HCT116 (cell line): ENCODE measurements at regions not wholly inside any gene's neighbourhood (a gene's known extent, or its start where the extent isn't known, plus 50 kb on each side); places are given as distances from the start of the nearest gene placed in this dataset.

ENCODE experiments used
- ATAC-seq: fragments of 200-7000 bp; cut with Tn5 transposase; 2 replicates; pipeline ENCODE4 v1.9.1; 2020; ENCODE audit warnings: mild to moderate bottlenecking, moderate library complexity
- BruUV-seq: library from RNA; stranded (reverse); fragments of 400-500 nt; replicated peaks from 2 replicates; lab custom pipeline; 2021; lab: Mats Ljungman, UMichigan
- CTCF ChIA-PET: fragments of 300-600 bp; sonication (Branson Sonifier 250); formaldehyde crosslinking; loops from one replicate; lab custom pipeline; 2021; ENCODE audit warnings: antibody characterized with exemption; lab: Charles Lee
- POLR2A ChIA-PET: fragments of 300-600, 350-600 bp; sonication (Branson Sonifier 250); formaldehyde crosslinking; loops from one replicate; lab custom pipeline; 2021; ENCODE audit warnings: antibody characterized with exemption; lab: Charles Lee
- RAD21 ChIA-PET, 2 experiments: fragments of 300-600 bp; sonication (Branson Sonifier 250); formaldehyde crosslinking; loops; one replicate each; lab custom pipeline; 2023; ENCODE audit warnings: low total read pairs in 2 of 2; ENCODE audit not compliant: uncharacterized antibody in 2 of 2, unreplicated experiment in 2 of 2, low non-redundant PET in 1 of 2; lab: Charles Lee
- DNase-seq: peaks from one replicate; pipeline ENCODE4 v3.0.0-alpha.2; 2010; ENCODE audit warnings: low read depth, low spot score
- H2AFZ ChIP-seq: fragments of 200-600 bp; shearing (Covaris generic), sonication (generic); 2 replicates; pipeline ENCODE4 v1.6.1; 2017; ENCODE audit warnings: low read depth, mixed run types, mixed read lengths, antibody characterized with exemption, low read length; ENCODE audit not compliant: poor library complexity, severe bottlenecking
- H3K27ac ChIP-seq: 2 replicates; pipeline ENCODE4 v1.5.1; 2012; ENCODE audit warnings: low read depth, low read length
- H3K27me3 ChIP-seq: fragments of 200-600 bp; sonication (generic); 2 replicates; pipeline ENCODE4 v1.6.1; 2016; ENCODE audit warnings: mixed run types, low read length, mixed read lengths; ENCODE audit not compliant: insufficient read depth
- H3K36me3 ChIP-seq, 2 experiments: fragments of 200-500 bp in 1 of 2; fragments of 200-600 bp in 1 of 2; sonication (Bioruptor generic) in 1 of 2; sonication (generic) in 1 of 2; 2 replicates each; pipeline versions ENCODE4 v1.5.1 to v1.6.1; 2014 to 2016; ENCODE audit warnings: low read length in 2 of 2, inconsistent platforms in 1 of 2, mixed read lengths in 1 of 2, mixed run types in 1 of 2; ENCODE audit not compliant: insufficient read depth in 2 of 2, control insufficient read depth in 1 of 2
- H3K4me1 ChIP-seq, 2 experiments: fragments of 200-600 bp in 1 of 2; sonication (generic) in 1 of 2; 2 replicates each; pipeline versions ENCODE4 v1.5.1 to v1.6.1; 2012 to 2017; ENCODE audit warnings: low read length in 2 of 2, inconsistent platforms in 1 of 2, mild to moderate bottlenecking in 1 of 2, mixed read lengths in 1 of 2, mixed run types in 1 of 2, moderate library complexity in 1 of 2; ENCODE audit not compliant: insufficient read depth in 2 of 2, control insufficient read depth in 1 of 2
- H3K4me2 ChIP-seq: fragments of 200-600 bp; sonication (generic); 2 replicates; pipeline ENCODE4 v1.6.1; 2017; ENCODE audit warnings: mixed run types, low read length, mixed read lengths
- H3K4me3 ChIP-seq, 2 experiments: fragments of 200-600 bp in 1 of 2; sonication (generic) in 1 of 2; replicated peaks in 1 of 2; 2 replicates each; pipeline ENCODE4 v1.5.1; 2011 to 2016; ENCODE audit warnings: low read length in 2 of 2, control low read depth in 1 of 2, low read depth in 1 of 2, mild to moderate bottlenecking in 1 of 2, mixed read lengths in 1 of 2, mixed run types in 1 of 2
- H3K79me2 ChIP-seq: fragments of 200-600 bp; sonication (generic); 2 replicates; pipeline ENCODE4 v1.6.1; 2017; ENCODE audit warnings: mild to moderate bottlenecking, mixed run types, low read length, moderate library complexity, mixed read lengths; ENCODE audit not compliant: insufficient read depth
- H3K9ac ChIP-seq: fragments of 200-600 bp; sonication (generic); 2 replicates; pipeline ENCODE4 v1.6.1; 2016; ENCODE audit warnings: low read length, mixed read lengths
- H3K9me2 ChIP-seq: fragments of 200-600 bp; sonication (generic), shearing (Covaris generic); 2 replicates; pipeline ENCODE4 v1.6.1; 2017; ENCODE audit warnings: mixed run types, mild to moderate bottlenecking, moderate library complexity; ENCODE audit not compliant: insufficient read depth
- H3K9me3 ChIP-seq, 2 experiments: fragments of 200-500 bp in 1 of 2; fragments of 200-600 bp in 1 of 2; sonication (Bioruptor generic) in 1 of 2; sonication (generic) in 1 of 2; 2 replicates each; pipeline ENCODE4 v1.6.1; 2014 to 2017; ENCODE audit warnings: low read length in 2 of 2, mixed read lengths in 2 of 2, inconsistent platforms in 1 of 2, low read depth in 1 of 2, mild to moderate bottlenecking in 1 of 2, mixed run types in 1 of 2, moderate library complexity in 1 of 2; ENCODE audit not compliant: control insufficient read depth in 1 of 2, insufficient read depth in 1 of 2
- H4K20me1 ChIP-seq: fragments of 200-600 bp; sonication (generic), shearing (Covaris generic); 2 replicates; pipeline ENCODE4 v1.6.1; 2017; ENCODE audit warnings: mixed run types, mild to moderate bottlenecking, moderate library complexity; ENCODE audit not compliant: insufficient read depth
- CBX3 ChIP-seq: IDR thresholded peaks from 2 replicates; pipeline ENCODE4 v1.6.1; 2012; ENCODE audit warnings: low read depth
- ELF1 ChIP-seq: IDR thresholded peaks from 2 replicates; pipeline ENCODE4 v1.6.1; 2012; ENCODE audit warnings: low read depth, borderline replicate concordance
- POLR2AphosphoS5 ChIP-seq: IDR thresholded peaks from 2 replicates; pipeline ENCODE4 v1.6.1; 2011; ENCODE audit warnings: mild to moderate bottlenecking, low read depth, low read length, moderate library complexity
- SP1 ChIP-seq: IDR thresholded peaks from 2 replicates; pipeline ENCODE4 v1.6.1; 2012; ENCODE audit warnings: low read depth
- SRF ChIP-seq: IDR thresholded peaks from 2 replicates; pipeline ENCODE4 v1.6.1; 2012; ENCODE audit warnings: low read depth
- TCF7L2 ChIP-seq: IDR thresholded peaks from 2 replicates; pipeline ENCODE4 v1.7.0; 2011; ENCODE audit warnings: borderline replicate concordance, inconsistent platforms; ENCODE audit not compliant: insufficient read depth, insufficient read length; ENCODE audit errors: extremely low read depth
- YY1 ChIP-seq: IDR thresholded peaks from 2 replicates; pipeline ENCODE4 v1.6.1; 2011; ENCODE audit warnings: low read length, low read depth, moderate library complexity, mild to moderate bottlenecking; ENCODE audit not compliant: insufficient replicate concordance; ENCODE audit errors: extremely low read depth
- ZFX ChIP-seq: fragments of 450-650 bp; IDR thresholded peaks from 2 replicates; pipeline ENCODE4 v1.6.1; 2017
- ZNF274 ChIP-seq: fragments of 200-500 bp; sonication (Bioruptor generic); IDR thresholded peaks from 2 replicates; pipeline ENCODE4 v1.6.1; 2014; ENCODE audit warnings: mild to moderate bottlenecking, low read depth, low read length, inconsistent platforms
- intact Hi-C: fragments of 100-400 bp; cut with micrococcal nuclease; formaldehyde crosslinking; loops from 2 replicates; pipeline ENCODE4 v1.10.0; 2022
- TF ChIP-seq, protein P1 (sequence below): IDR thresholded peaks from 2 replicates; pipeline ENCODE4 v1.6.1; 2012
- TF ChIP-seq, protein P2 (sequence below): IDR thresholded peaks from 2 replicates; pipeline ENCODE4 v1.6.1; 2012; ENCODE audit warnings: low read depth

DNA sequence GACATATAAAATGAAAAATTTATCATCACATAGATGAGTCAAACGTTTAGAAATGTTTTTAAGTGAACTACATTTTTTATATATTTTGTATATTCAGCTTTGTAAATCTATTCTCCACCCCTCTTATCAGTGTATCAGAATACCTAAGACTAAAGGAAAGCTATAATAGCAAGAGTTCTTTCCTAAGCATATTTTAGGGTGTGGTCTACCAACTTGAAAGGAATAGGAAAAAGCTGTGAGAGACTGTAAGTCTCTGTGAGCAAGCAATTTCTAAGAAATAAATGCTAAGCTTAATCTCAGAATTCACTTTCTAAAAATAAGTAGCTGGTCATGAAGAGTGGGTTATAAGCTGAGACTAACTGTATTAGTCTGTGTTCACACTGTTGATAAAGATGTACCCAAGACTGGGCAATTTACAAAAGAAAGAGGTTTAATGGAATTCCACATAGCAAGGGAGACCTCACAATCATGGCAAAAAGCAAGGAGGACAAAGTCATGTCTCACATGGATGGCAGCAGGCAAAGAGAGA, 175.4 kb upstream of the PREP start:
- CTCF ChIA-PET: no interaction called here
- no peak overlapping the region for H3K9ac ChIP-seq

More for the DNA sequence above, 175.4 kb upstream of the PREP start:
- ChIA-PET RAD21 (no interaction called here), POLR2A (no interaction called here)
- BruUV-seq: no TSS peak
- ATAC-seq (no peak), DNase-seq (no peak)
- Histone ChIP-seq H3K4me2 (no peak overlapping the region), H4K20me1 (no peaks in the 10 kb centered on the region), H3K4me3 (no peak overlapping the region), H3K36me3 (no peaks in the 10 kb centered on the region), H3K79me2 (no peaks in the 10 kb centered on the region), H3K27me3 (no peaks in the 10 kb centered on the region), H3K9me2 (no peaks in the 10 kb centered on the region), H2AFZ (no peak overlapping the region), H3K9me3 (no peaks in the 10 kb centered on the region), H3K4me1 (no peaks in the 10 kb centered on the region), H3K27ac (no peak overlapping the region)
- intact Hi-C loops: no loop called here
- TF ChIP-seq YY1: no peak
- TF ChIP-seq ELF1: no peak
- TF ChIP-seq SP1: no peak
- TF ChIP-seq, protein P1, sequence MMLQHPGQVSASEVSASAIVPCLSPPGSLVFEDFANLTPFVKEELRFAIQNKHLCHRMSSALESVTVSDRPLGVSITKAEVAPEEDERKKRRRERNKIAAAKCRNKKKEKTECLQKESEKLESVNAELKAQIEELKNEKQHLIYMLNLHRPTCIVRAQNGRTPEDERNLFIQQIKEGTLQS: no peak
- no peak for TF ChIP-seq ZFX
- TF ChIP-seq CBX3: no peak
- TF ChIP-seq ZNF274: no peak
- no peak for TF ChIP-seq TCF7L2
- no peak for TF ChIP-seq POLR2AphosphoS5
- TF ChIP-seq, protein P2, sequence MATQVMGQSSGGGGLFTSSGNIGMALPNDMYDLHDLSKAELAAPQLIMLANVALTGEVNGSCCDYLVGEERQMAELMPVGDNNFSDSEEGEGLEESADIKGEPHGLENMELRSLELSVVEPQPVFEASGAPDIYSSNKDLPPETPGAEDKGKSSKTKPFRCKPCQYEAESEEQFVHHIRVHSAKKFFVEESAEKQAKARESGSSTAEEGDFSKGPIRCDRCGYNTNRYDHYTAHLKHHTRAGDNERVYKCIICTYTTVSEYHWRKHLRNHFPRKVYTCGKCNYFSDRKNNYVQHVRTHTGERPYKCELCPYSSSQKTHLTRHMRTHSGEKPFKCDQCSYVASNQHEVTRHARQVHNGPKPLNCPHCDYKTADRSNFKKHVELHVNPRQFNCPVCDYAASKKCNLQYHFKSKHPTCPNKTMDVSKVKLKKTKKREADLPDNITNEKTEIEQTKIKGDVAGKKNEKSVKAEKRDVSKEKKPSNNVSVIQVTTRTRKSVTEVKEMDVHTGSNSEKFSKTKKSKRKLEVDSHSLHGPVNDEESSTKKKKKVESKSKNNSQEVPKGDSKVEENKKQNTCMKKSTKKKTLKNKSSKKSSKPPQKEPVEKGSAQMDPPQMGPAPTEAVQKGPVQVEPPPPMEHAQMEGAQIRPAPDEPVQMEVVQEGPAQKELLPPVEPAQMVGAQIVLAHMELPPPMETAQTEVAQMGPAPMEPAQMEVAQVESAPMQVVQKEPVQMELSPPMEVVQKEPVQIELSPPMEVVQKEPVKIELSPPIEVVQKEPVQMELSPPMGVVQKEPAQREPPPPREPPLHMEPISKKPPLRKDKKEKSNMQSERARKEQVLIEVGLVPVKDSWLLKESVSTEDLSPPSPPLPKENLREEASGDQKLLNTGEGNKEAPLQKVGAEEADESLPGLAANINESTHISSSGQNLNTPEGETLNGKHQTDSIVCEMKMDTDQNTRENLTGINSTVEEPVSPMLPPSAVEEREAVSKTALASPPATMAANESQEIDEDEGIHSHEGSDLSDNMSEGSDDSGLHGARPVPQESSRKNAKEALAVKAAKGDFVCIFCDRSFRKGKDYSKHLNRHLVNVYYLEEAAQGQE: no peak
- TF ChIP-seq SRF: no peak
